ENCODE measurements at regions not wholly inside any gene's neighbourhood (a gene's known extent, or its start where the extent isn't known, plus 50 kb on each side); places are given as distances from the start of the nearest gene placed in this dataset.
A peak's percentile ranks its signal among the peaks of the same experiment; 100 is the strongest.

DNA sequence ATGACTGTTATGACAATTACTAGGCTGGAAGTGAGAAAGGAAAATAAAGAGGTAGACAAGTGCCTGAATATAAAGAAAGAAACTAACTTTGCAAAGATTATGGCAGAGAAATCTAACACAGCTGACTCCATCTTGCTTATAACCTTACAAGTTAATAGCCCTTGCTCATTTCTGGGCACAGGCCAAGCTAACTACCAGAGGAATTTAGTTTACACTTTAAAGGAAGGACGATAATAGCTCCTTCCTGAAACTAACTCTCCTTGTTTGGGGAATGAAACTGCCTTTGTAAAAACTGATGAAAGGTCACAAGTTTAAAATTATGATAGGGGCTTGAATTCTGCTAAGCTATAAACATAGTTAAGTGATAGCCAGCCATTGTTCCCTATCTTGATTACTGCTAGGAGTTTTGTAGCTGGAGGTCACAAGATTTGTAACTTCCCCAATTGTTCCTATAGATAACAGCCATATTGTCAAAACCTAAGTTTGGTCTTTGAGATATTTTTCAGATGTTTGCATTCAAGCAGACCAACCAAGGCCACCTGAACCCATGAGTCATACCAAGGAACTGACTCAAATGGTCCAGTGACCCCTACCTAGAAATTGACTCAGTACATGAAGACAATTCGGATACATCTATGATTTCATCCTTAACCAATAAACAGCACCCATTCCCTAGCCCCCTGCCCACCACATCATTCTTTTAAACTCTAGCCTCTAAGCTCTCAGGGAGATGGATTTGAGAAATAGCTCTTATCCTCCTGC, 209.2 kb upstream of the LRATD1 start:
- ATAC-seq = no peak
- H3K36me3 ChIP-seq = no peaks in the 10 kb centered on the region
- H3K4me3 ChIP-seq = no peak overlapping the region
- DNase-seq = no peak
- no peak for TF ChIP-seq POLR2A (IDR thresholded peaks at IDR 0.05)
- TF ChIP-seq, protein P1, sequence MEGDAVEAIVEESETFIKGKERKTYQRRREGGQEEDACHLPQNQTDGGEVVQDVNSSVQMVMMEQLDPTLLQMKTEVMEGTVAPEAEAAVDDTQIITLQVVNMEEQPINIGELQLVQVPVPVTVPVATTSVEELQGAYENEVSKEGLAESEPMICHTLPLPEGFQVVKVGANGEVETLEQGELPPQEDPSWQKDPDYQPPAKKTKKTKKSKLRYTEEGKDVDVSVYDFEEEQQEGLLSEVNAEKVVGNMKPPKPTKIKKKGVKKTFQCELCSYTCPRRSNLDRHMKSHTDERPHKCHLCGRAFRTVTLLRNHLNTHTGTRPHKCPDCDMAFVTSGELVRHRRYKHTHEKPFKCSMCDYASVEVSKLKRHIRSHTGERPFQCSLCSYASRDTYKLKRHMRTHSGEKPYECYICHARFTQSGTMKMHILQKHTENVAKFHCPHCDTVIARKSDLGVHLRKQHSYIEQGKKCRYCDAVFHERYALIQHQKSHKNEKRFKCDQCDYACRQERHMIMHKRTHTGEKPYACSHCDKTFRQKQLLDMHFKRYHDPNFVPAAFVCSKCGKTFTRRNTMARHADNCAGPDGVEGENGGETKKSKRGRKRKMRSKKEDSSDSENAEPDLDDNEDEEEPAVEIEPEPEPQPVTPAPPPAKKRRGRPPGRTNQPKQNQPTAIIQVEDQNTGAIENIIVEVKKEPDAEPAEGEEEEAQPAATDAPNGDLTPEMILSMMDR (IDR thresholded peaks at IDR 0.05) = no peak
- H3K27ac ChIP-seq = no peak overlapping the region
- 46 to 62% (median 60%) methylated on average over 2 of the region's 2 CpGs for WGBS, 4 donors
- no peaks in the 10 kb centered on the region for H3K4me1 ChIP-seq
- no peaks in the 10 kb centered on the region for H3K27me3 ChIP-seq
- no peaks in the 10 kb centered on the region for H3K9me3 ChIP-seq
- intact Hi-C loops (cut with DNase I) = loop anchor here in 1 of 10 donors (10.0 kb wide), 1 partner anchor 1161 kb away; no protein-coding TSS in a partner anchor

GRCh38 chr2:14424478-14425390, 207.8 kb upstream of the LRATD1 start:
- whole genome bisulfite sequencing, 4 donors = 72 to 75% (median 75%) methylated on average over 5 of the region's 5 CpGs
- TF ChIP-seq POLR2A (IDR thresholded peaks at IDR 0.05) = no peak
- TF ChIP-seq, protein P1 (IDR thresholded peaks at IDR 0.05) = no peak
- Histone ChIP-seq H3K4me3 (no peak overlapping the region), H3K9me3 (no peaks in the 10 kb centered on the region), H3K27me3 (no peaks in the 10 kb centered on the region), H3K36me3 (no peaks in the 10 kb centered on the region), H3K27ac (no peak overlapping the region), H3K4me1 (no peaks in the 10 kb centered on the region)
- intact Hi-C loops (cut with DNase I) = loop anchor here in 1 of 10 donors (10.0 kb wide), 1 partner anchor 1160 kb away; no protein-coding TSS in a partner anchor
- DNase-seq (no peak), ATAC-seq (no peak)

GRCh38 chr2:14425869-14426268, 206.6 kb upstream of the LRATD1 start:
- ATAC-seq = no peak
- 74 to 87% (median 86%) methylated on average over 2 of the region's 2 CpGs for WGBS, 4 donors
- intact Hi-C loops (cut with DNase I) = loop anchor here in 1 of 10 donors (10.0 kb wide), 1 partner anchor 1159 kb away; no protein-coding TSS in a partner anchor
- Histone ChIP-seq H3K4me3 (no peak overlapping the region), H3K27ac (no peak overlapping the region), H3K9me3 (no peaks in the 10 kb centered on the region), H3K36me3 (no peaks in the 10 kb centered on the region), H3K27me3 (no peaks in the 10 kb centered on the region), H3K4me1 (no peaks in the 10 kb centered on the region)
- TF ChIP-seq, protein P1 (IDR thresholded peaks at IDR 0.05) = no peak
- TF ChIP-seq POLR2A (IDR thresholded peaks at IDR 0.05) = no peak
- DNase-seq = no peak

DNA sequence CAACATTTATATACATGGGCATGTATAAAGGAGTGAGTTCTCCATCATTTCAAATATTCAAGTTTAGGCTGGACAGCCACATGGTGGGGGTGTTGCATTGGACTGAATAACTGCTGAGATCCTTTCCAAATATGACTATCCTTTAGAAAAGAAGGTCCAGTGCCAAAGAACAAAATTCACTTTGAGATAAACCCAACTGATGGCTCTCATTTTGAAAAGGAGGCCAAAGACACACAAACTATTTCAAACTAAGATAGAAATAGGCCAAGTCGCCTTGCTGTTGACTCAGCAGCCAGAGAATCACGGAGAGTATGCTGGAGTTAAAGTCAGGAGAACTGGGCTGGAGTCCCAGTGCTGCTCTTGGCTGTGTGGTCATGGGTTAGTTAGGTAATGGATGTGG, 204.5 kb upstream of the LRATD1 start:
- DNase-seq = peak in 2 of 5 donors; percentile 13 to 33
- TF ChIP-seq POLR2A (IDR thresholded peaks at IDR 0.05) = no peak
- TF ChIP-seq, protein P1 (IDR thresholded peaks at IDR 0.05) = peak in 8 of 12 donors; percentile 9 to 41 (median 22)
- no peak overlapping the region for H3K27ac ChIP-seq

More for the DNA sequence above, 204.5 kb upstream of the LRATD1 start:
- peak in 3 of 4 donors; percentile 67 to 86 (median 82) for ATAC-seq
- Histone ChIP-seq H3K4me3 (no peak overlapping the region), H3K27me3 (no peaks in the 10 kb centered on the region), H3K9me3 (no peaks in the 10 kb centered on the region), H3K4me1 (no peaks in the 10 kb centered on the region), H3K36me3 (no peaks in the 10 kb centered on the region)
- intact Hi-C loops (cut with DNase I) = loop anchor here in 1 of 10 donors (2.0 to 10.0 kb wide), 2 partner anchors 207 to 1157 kb away; no protein-coding TSS in a partner anchor
- WGBS, 4 donors = 11 to 31% (median 29%) methylated on average over 2 of the region's 2 CpGs

All from heart left ventricle (tissue), 16 donors.